SK-N-SH (cell line): ENCODE measurements at regions not wholly inside any gene's neighbourhood (a gene's known extent, or its start where the extent isn't known, plus 50 kb on each side); places are given as distances from the start of the nearest gene placed in this dataset.

Experiments used
- CTCF ChIA-PET: fragments of 300-600, 350-600 bp; formaldehyde crosslinking; extraction: SDS; loops from one replicate; lab custom pipeline; 2021; lab: Yijun Ruan, JAX
- POLR2A ChIA-PET: fragments of 350-600 bp; sonication (Branson Sonifier 250); formaldehyde crosslinking; extraction: SDS; loops from one replicate; lab custom pipeline; 2020; ENCODE audit warnings: antibody characterized with exemption, inconsistent platforms; lab: Yijun Ruan, JAX
- DNase-seq: peaks from one replicate; pipeline ENCODE4 v3.0.0; 2012
- H2AFZ ChIP-seq: fragments of 200-600 bp; sonication (generic); 2 replicates; pipeline ENCODE4 v1.8.1; 2016; ENCODE audit warnings: antibody characterized with exemption, mild to moderate bottlenecking, low read depth
- H3F3A ChIP-seq: fragments of 200-600 bp; sonication (generic); replicated peaks from 2 replicates; pipeline ENCODE3; 2016; ENCODE audit warnings: antibody characterized with exemption, mild to moderate bottlenecking; ENCODE audit not compliant: insufficient read depth
- H3K27ac ChIP-seq, 2 experiments: fragments of 200-500 bp in 1 of 2; fragments of 200-600 bp in 1 of 2; sonication (Bioruptor generic) in 1 of 2; sonication (generic), shearing (Covaris generic) in 1 of 2; 2 replicates each; pipeline versions ENCODE4 v1.5.1 to v1.6.1; 2014 to 2016; ENCODE audit warnings: low read depth in 2 of 2, inconsistent platforms in 1 of 2, low read length in 1 of 2, mild to moderate bottlenecking in 1 of 2, mixed read lengths in 1 of 2
- H3K27me3 ChIP-seq: fragments of 200-600 bp; sonication (generic), shearing (Covaris generic); 2 replicates; pipeline ENCODE4 v1.6.1; 2016; ENCODE audit warnings: mixed run types; ENCODE audit not compliant: insufficient read depth
- H3K36me3 ChIP-seq, 2 experiments: fragments of 200-500 bp in 1 of 2; fragments of 200-600 bp in 1 of 2; sonication (Bioruptor generic) in 1 of 2; sonication (generic) in 1 of 2; replicated peaks in 1 of 2; 2 replicates each; pipeline versions ENCODE3 to v1.5.1; 2014 to 2016; ENCODE audit warnings: low read length in 1 of 2, mild to moderate bottlenecking in 1 of 2; ENCODE audit not compliant: insufficient read depth in 2 of 2, control insufficient read depth in 1 of 2
- H3K4me1 ChIP-seq, 2 experiments: fragments of 200-500 bp in 1 of 2; fragments of 200-600 bp in 1 of 2; sonication (Bioruptor generic) in 1 of 2; sonication (generic), shearing (Covaris generic) in 1 of 2; 2 replicates each; pipeline versions ENCODE4 v1.5.1 to v1.6.1; 2014 to 2016; ENCODE audit warnings: low read depth in 1 of 2, low read length in 1 of 2, mixed run types in 1 of 2; ENCODE audit not compliant: insufficient read depth in 2 of 2, control insufficient read depth in 1 of 2
- H3K4me2 ChIP-seq: fragments of 200-600 bp; sonication (generic), shearing (Covaris generic); 2 replicates; pipeline ENCODE4 v1.6.1; 2017; ENCODE audit warnings: mixed run types
- H3K4me3 ChIP-seq, 2 experiments: fragments of 200-500 bp in 1 of 2; fragments of 200-600 bp in 1 of 2; sonication (Bioruptor generic) in 1 of 2; sonication (generic), shearing (Covaris generic) in 1 of 2; 2 replicates each; pipeline versions ENCODE4 v1.5.1 to v1.8.1; 2014 to 2016; ENCODE audit warnings: low read depth in 2 of 2, inconsistent platforms in 1 of 2, low read length in 1 of 2, mild to moderate bottlenecking in 1 of 2, mixed read lengths in 1 of 2, moderate library complexity in 1 of 2
- H3K79me2 ChIP-seq: fragments of 200-600 bp; sonication (generic); 2 replicates; pipeline ENCODE4 v1.8.1; 2017; ENCODE audit warnings: mild to moderate bottlenecking; ENCODE audit not compliant: insufficient read depth
- H3K9ac ChIP-seq: fragments of 200-600 bp; sonication (generic); 2 replicates; pipeline ENCODE4 v1.6.1; 2017; ENCODE audit warnings: mixed run types
- H3K9me2 ChIP-seq: fragments of 200-600 bp; sonication (generic); 2 replicates; pipeline ENCODE4 v1.6.1; 2017; ENCODE audit warnings: mixed run types
- H3K9me3 ChIP-seq: fragments of 200-600 bp; sonication (generic); 2 replicates; pipeline ENCODE4 v1.6.1; 2017; ENCODE audit warnings: mixed run types, mild to moderate bottlenecking, moderate library complexity
- H4K20me1 ChIP-seq: fragments of 200-600 bp; sonication (generic); 2 replicates; pipeline ENCODE4 v1.6.1; 2017; ENCODE audit warnings: mild to moderate bottlenecking, mixed run types; ENCODE audit not compliant: insufficient read depth
- CHD2 ChIP-seq: fragments of 150-350 bp; IDR thresholded peaks from 2 replicates; pipeline ENCODE4 v1.6.1; 2018; ENCODE audit warnings: low read length; ENCODE audit not compliant: partially characterized antibody
- ELF1 ChIP-seq: IDR thresholded peaks from 2 replicates; pipeline ENCODE4 v1.4.0; 2012
- EP300 ChIP-seq, 2 experiments: IDR thresholded peaks; 2 replicates each; pipeline versions ENCODE4 v1.4.0 to v1.6.1; 2012; ENCODE audit warnings: borderline replicate concordance in 1 of 2, low read depth in 1 of 2, low read length in 1 of 2
- FOXJ3 ChIP-seq: sonication (generic); formaldehyde crosslinking; IDR thresholded peaks from 2 replicates; pipeline ENCODE4 v1.5.1; 2020; ENCODE audit warnings: mild to moderate bottlenecking, missing genetic modification reagents
- GABPA ChIP-seq: IDR thresholded peaks from 2 replicates; pipeline ENCODE4 v1.4.0; 2012; ENCODE audit warnings: low read depth, mild to moderate bottlenecking
- GATA2 ChIP-seq: sonication (generic); formaldehyde crosslinking; IDR thresholded peaks from 2 replicates; pipeline ENCODE4 v1.5.0; 2020; ENCODE audit warnings: mild to moderate bottlenecking, missing genetic modification reagents
- JUND ChIP-seq: IDR thresholded peaks from 2 replicates; pipeline ENCODE4 v1.4.0; 2012
- MEF2A ChIP-seq: IDR thresholded peaks from 2 replicates; pipeline ENCODE4 v1.4.0; 2012; ENCODE audit warnings: low read depth, borderline replicate concordance
- MXI1 ChIP-seq: IDR thresholded peaks from 2 replicates; pipeline ENCODE4 v1.6.1; 2012; ENCODE audit warnings: mild to moderate bottlenecking, low read depth, low read length, improper control_type of control experiment
- PBX3 ChIP-seq: IDR thresholded peaks from 2 replicates; pipeline ENCODE4; 2012
- POLR2AphosphoS5 ChIP-seq: IDR thresholded peaks from 2 replicates; pipeline ENCODE4 v1.6.1; 2012; ENCODE audit warnings: low read depth, low read length
- RFX5 ChIP-seq: IDR thresholded peaks from 2 replicates; pipeline ENCODE4 v1.6.1; 2012; ENCODE audit warnings: mild to moderate bottlenecking, improper control_type of control experiment, low read length
- SMC3 ChIP-seq: IDR thresholded peaks from 2 replicates; pipeline ENCODE4 v1.6.1; 2012; ENCODE audit warnings: low read depth, low read length, improper control_type of control experiment
- TAF1 ChIP-seq: IDR thresholded peaks from 2 replicates; pipeline ENCODE4 v1.6.1; 2012; ENCODE audit warnings: low read depth, mild to moderate bottlenecking, low read length, moderate library complexity, borderline replicate concordance
- TCF12 ChIP-seq: IDR thresholded peaks from 2 replicates; pipeline ENCODE4 v1.4.0; 2012
- TEAD4 ChIP-seq: IDR thresholded peaks from 2 replicates; pipeline ENCODE4 v1.4.0; 2012; ENCODE audit warnings: mild to moderate bottlenecking, borderline replicate concordance; ENCODE audit not compliant: insufficient read depth
- YY1 ChIP-seq: IDR thresholded peaks from 2 replicates; pipeline ENCODE4 v1.4.0; 2012; ENCODE audit warnings: low read depth, mild to moderate bottlenecking
- WGBS: methylation state at CpG from one replicate; pipeline ENCODE4 v1.1.6; 2017; ENCODE audit warnings: low lambda C conversion rate; 5-methylcytosine and 5-hydroxymethylcytosine counted together
- TF ChIP-seq, protein P1 (sequence below): IDR thresholded peaks from 2 replicates; pipeline ENCODE4 v1.4.0; 2012; ENCODE audit warnings: low read depth, borderline replicate concordance
- TF ChIP-seq, protein P2 (sequence below): IDR thresholded peaks from 2 replicates; pipeline ENCODE4 v1.4.0; 2012; ENCODE audit warnings: low read depth, borderline replicate concordance
- TF ChIP-seq, protein P3 (sequence below): fragments of 200-600 bp; sonication (generic); IDR thresholded peaks from 2 replicates; pipeline ENCODE4 v1.6.1; 2017; ENCODE audit warnings: antibody characterized with exemption, mild to moderate bottlenecking, moderate library complexity

DNA sequence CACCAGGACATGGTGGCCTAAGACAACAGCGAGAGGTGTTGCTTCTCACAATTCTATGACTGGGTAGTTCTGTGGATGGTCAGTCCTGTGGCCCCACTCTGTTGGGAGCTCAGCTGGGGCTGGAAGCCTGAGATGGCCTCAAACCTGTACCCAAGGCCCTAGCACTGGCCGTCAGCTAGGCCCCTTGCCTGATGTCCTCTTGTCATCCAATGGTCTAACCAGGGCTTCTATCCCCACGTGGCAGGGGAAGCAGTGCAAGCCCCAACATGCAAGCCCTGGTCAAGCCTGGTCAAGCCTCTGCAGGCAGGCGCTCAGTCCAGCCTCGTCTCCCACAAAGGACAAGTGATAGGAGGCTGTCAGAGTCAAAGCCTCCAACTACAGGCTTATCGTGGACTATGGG is 196.5 kb upstream of the CST7 start:
- H3K27me3 ChIP-seq = no peaks in the 10 kb centered on the region
- TF ChIP-seq GATA2 (CRISPR knock-in tag) = no peak
- TF ChIP-seq YY1 = no peak
- TF ChIP-seq ELF1 = no peak
- TF ChIP-seq TAF1 = no peak
- no peak for TF ChIP-seq MXI1
- no peak for TF ChIP-seq FOXJ3 (CRISPR knock-in tag)
- no peak for TF ChIP-seq SMC3
- TF ChIP-seq TCF12 = no peak
- no peak for TF ChIP-seq MEF2A
- no peaks in the 10 kb centered on the region for H3F3A ChIP-seq
- no peaks in the 10 kb centered on the region for H3K9me3 ChIP-seq
- H3K4me3 ChIP-seq = no peak overlapping the region
- no peak for DNase-seq
- H3K36me3 ChIP-seq = no peaks in the 10 kb centered on the region
- H3K79me2 ChIP-seq = no peaks in the 10 kb centered on the region
- ChIA-PET POLR2A (no interaction called here), CTCF (no interaction called here)
- no peak overlapping the region for H3K27ac ChIP-seq
- H4K20me1 ChIP-seq = no peaks in the 10 kb centered on the region
- no peaks in the 10 kb centered on the region; a peak in 1 of 4 replicates for H3K4me1 ChIP-seq
- H3K9ac ChIP-seq = no peak overlapping the region
- no peak overlapping the region for H2AFZ ChIP-seq
- no peak overlapping the region for H3K4me2 ChIP-seq
- H3K9me2 ChIP-seq = no peaks in the 10 kb centered on the region
- 47% methylated on average over 3 of the region's 6 CpGs for WGBS

- no peaks in the 10 kb centered on the region for H3K9me3 ChIP-seq
- no peaks in the 10 kb centered on the region for H3K9me2 ChIP-seq
- ChIA-PET POLR2A (no interaction called here), CTCF (no interaction called here)
- H3K36me3 ChIP-seq = no peaks in the 10 kb centered on the region
- 8% methylated on average over 2 of the region's 4 CpGs for WGBS
- no peak overlapping the region for H2AFZ ChIP-seq
- no peak for TF ChIP-seq EP300 (IDR thresholded peaks at IDR 0.05; ENCODE audit: borderline replicate concordance in 1 of 2, low read depth in 1 of 2, low read length in 1 of 2)
- TF ChIP-seq JUND = no peak
- TF ChIP-seq CHD2 = no peak
- no peak for TF ChIP-seq FOXJ3 (CRISPR knock-in tag)
- TF ChIP-seq, protein P1, sequence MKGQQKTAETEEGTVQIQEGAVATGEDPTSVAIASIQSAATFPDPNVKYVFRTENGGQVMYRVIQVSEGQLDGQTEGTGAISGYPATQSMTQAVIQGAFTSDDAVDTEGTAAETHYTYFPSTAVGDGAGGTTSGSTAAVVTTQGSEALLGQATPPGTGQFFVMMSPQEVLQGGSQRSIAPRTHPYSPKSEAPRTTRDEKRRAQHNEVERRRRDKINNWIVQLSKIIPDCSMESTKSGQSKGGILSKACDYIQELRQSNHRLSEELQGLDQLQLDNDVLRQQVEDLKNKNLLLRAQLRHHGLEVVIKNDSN = no peak
- TF ChIP-seq GABPA = no peak
- no peak for TF ChIP-seq RFX5
- TF ChIP-seq POLR2AphosphoS5 = no peak
- TF ChIP-seq TEAD4 = no peak
- TF ChIP-seq, protein P2, sequence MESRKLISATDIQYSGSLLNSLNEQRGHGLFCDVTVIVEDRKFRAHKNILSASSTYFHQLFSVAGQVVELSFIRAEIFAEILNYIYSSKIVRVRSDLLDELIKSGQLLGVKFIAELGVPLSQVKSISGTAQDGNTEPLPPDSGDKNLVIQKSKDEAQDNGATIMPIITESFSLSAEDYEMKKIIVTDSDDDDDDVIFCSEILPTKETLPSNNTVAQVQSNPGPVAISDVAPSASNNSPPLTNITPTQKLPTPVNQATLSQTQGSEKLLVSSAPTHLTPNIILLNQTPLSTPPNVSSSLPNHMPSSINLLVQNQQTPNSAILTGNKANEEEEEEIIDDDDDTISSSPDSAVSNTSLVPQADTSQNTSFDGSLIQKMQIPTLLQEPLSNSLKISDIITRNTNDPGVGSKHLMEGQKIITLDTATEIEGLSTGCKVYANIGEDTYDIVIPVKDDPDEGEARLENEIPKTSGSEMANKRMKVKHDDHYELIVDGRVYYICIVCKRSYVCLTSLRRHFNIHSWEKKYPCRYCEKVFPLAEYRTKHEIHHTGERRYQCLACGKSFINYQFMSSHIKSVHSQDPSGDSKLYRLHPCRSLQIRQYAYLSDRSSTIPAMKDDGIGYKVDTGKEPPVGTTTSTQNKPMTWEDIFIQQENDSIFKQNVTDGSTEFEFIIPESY = no peak
- no peak for TF ChIP-seq PBX3
- TF ChIP-seq, protein P3, sequence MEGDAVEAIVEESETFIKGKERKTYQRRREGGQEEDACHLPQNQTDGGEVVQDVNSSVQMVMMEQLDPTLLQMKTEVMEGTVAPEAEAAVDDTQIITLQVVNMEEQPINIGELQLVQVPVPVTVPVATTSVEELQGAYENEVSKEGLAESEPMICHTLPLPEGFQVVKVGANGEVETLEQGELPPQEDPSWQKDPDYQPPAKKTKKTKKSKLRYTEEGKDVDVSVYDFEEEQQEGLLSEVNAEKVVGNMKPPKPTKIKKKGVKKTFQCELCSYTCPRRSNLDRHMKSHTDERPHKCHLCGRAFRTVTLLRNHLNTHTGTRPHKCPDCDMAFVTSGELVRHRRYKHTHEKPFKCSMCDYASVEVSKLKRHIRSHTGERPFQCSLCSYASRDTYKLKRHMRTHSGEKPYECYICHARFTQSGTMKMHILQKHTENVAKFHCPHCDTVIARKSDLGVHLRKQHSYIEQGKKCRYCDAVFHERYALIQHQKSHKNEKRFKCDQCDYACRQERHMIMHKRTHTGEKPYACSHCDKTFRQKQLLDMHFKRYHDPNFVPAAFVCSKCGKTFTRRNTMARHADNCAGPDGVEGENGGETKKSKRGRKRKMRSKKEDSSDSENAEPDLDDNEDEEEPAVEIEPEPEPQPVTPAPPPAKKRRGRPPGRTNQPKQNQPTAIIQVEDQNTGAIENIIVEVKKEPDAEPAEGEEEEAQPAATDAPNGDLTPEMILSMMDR = no peak
- no peak for TF ChIP-seq YY1
- no peak for TF ChIP-seq MEF2A
- no peak overlapping the region for H3K4me2 ChIP-seq
- H3K4me1 ChIP-seq = no peaks in the 10 kb centered on the region; a peak in 1 of 4 replicates
- H4K20me1 ChIP-seq = no peaks in the 10 kb centered on the region
- H3K79me2 ChIP-seq = no peaks in the 10 kb centered on the region
- no peaks in the 10 kb centered on the region; the same call in 1 of the 2 replicates for H3K27me3 ChIP-seq
- no peaks in the 10 kb centered on the region for H3F3A ChIP-seq
- DNase-seq = no peak
- no peak overlapping the region for H3K27ac ChIP-seq
- no peak overlapping the region for H3K4me3 ChIP-seq
- H3K9ac ChIP-seq = no peak overlapping the region
Measured at GRCh38 chr20:24753130-24753529, 195.9 kb upstream of the CST7 start.
